Ovary (tissue), 3 donors: ENCODE measurements at regions not wholly inside any gene's neighbourhood (a gene's known extent, or its start where the extent isn't known, plus 50 kb on each side); places are given as distances from the start of the nearest gene placed in this dataset.

ENCODE experiments used
- POLR2A ChIP-seq: fragments of 450-650 bp; IDR thresholded peaks from one replicate; pipeline ENCODE4 v1.6.1; 2017; ENCODE audit warnings: antibody characterized with exemption, mild to moderate bottlenecking, moderate library complexity
- TF ChIP-seq, protein P1 (sequence below), 3 donors: fragments of 450-650 bp in 2 of 3; fragments of 200-600 bp in 1 of 3; IDR thresholded peaks; one replicate each; pipeline versions ENCODE4 v1.5.1 to v1.8.0; 2016 to 2022; ENCODE audit warnings: antibody characterized with exemption in 3 of 3, mild to moderate bottlenecking in 1 of 3
- donor health status: DM: no; HTN: no; CAD: no.

GRCh38 chr6:105785066-105785811 lies 300.9 kb upstream of the PRDM1 start:
- TF ChIP-seq, protein P1, sequence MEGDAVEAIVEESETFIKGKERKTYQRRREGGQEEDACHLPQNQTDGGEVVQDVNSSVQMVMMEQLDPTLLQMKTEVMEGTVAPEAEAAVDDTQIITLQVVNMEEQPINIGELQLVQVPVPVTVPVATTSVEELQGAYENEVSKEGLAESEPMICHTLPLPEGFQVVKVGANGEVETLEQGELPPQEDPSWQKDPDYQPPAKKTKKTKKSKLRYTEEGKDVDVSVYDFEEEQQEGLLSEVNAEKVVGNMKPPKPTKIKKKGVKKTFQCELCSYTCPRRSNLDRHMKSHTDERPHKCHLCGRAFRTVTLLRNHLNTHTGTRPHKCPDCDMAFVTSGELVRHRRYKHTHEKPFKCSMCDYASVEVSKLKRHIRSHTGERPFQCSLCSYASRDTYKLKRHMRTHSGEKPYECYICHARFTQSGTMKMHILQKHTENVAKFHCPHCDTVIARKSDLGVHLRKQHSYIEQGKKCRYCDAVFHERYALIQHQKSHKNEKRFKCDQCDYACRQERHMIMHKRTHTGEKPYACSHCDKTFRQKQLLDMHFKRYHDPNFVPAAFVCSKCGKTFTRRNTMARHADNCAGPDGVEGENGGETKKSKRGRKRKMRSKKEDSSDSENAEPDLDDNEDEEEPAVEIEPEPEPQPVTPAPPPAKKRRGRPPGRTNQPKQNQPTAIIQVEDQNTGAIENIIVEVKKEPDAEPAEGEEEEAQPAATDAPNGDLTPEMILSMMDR (IDR thresholded peaks at IDR 0.05), result no peak
- TF ChIP-seq POLR2A, result no peak
